ENCODE measurements at regions not wholly inside any gene's neighbourhood (a gene's known extent, or its start where the extent isn't known, plus 50 kb on each side); places are given as distances from the start of the nearest gene placed in this dataset.

DNA sequence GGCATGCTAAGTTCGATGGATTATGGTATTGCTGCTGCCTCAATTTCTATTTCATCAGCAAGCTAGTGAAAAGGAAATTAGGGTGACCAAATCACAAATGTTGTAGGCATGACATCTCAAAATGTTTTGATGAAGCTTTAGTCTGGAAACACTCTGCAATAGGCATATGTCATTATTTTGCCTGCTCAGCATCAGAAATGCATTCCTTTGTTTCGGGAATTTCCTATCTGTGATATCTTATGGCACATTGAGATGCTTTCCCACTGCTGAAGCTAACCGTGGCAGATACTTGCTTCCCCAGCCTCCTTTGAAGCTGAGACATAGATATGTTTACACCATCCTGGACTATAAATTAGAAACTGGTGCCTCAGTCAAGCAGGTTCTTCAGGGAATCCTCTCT lies 119.7 kb downstream of the CDC42EP3 start:
- TF ChIP-seq, protein P1, sequence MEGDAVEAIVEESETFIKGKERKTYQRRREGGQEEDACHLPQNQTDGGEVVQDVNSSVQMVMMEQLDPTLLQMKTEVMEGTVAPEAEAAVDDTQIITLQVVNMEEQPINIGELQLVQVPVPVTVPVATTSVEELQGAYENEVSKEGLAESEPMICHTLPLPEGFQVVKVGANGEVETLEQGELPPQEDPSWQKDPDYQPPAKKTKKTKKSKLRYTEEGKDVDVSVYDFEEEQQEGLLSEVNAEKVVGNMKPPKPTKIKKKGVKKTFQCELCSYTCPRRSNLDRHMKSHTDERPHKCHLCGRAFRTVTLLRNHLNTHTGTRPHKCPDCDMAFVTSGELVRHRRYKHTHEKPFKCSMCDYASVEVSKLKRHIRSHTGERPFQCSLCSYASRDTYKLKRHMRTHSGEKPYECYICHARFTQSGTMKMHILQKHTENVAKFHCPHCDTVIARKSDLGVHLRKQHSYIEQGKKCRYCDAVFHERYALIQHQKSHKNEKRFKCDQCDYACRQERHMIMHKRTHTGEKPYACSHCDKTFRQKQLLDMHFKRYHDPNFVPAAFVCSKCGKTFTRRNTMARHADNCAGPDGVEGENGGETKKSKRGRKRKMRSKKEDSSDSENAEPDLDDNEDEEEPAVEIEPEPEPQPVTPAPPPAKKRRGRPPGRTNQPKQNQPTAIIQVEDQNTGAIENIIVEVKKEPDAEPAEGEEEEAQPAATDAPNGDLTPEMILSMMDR (IDR thresholded peaks at IDR 0.05 in 8 of 11, conservative IDR thresholded peaks at IDR 0.05 in 3 of 11) = no peak
- TF ChIP-seq POLR2A (IDR thresholded peaks at IDR 0.05) = no peak
- no peak for TF ChIP-seq POLR2AphosphoS5 (IDR thresholded peaks at IDR 0.05)
